Panc1 (cell line): ENCODE measurements at regions not wholly inside any gene's neighbourhood (a gene's known extent, or its start where the extent isn't known, plus 50 kb on each side); places are given as distances from the start of the nearest gene placed in this dataset.

Experiments
- ATAC-seq: fragments of 200-7000 bp; cut with Tn5 transposase; 2 replicates; pipeline ENCODE4 v1.9.1; 2020; ENCODE audit warnings: mild to moderate bottlenecking, moderate library complexity
- BruUV-seq: library from RNA; stranded (reverse); fragments of 400-500 nt; replicated peaks from 2 replicates; lab custom pipeline; 2021; lab: Mats Ljungman, UMichigan
- CTCF ChIA-PET: fragments of 300-600 bp; sonication (Branson Sonifier 250); formaldehyde crosslinking; loops from one replicate; lab custom pipeline; 2022; ENCODE audit warnings: antibody characterized with exemption; lab: Charles Lee
- POLR2A ChIA-PET: fragments of 300-600 bp; sonication (Branson Sonifier 250); formaldehyde crosslinking; loops from one replicate; lab custom pipeline; 2022; ENCODE audit warnings: antibody characterized with exemption; lab: Charles Lee
- DNase-seq: peaks from one replicate; pipeline ENCODE4 v3.0.0-alpha.2; 2010; ENCODE audit warnings: low read depth, low spot score
- H3K27ac ChIP-seq: 2 replicates; pipeline ENCODE4 v1.5.1; 2011; ENCODE audit warnings: mild to moderate bottlenecking, low read length, inconsistent platforms
- H3K27me3 ChIP-seq: fragments of 200-500 bp; sonication (Bioruptor generic); 2 replicates; pipeline ENCODE4 v1.6.0; 2014; ENCODE audit warnings: low read length, inconsistent platforms; ENCODE audit not compliant: control insufficient read depth, insufficient read depth
- H3K36me3 ChIP-seq: fragments of 200-500 bp; sonication (Bioruptor generic); 2 replicates; pipeline ENCODE4 v1.5.1; 2014; ENCODE audit warnings: inconsistent platforms, mild to moderate bottlenecking, low read length, moderate library complexity; ENCODE audit not compliant: control insufficient read depth, insufficient read depth
- H3K4me1 ChIP-seq: 2 replicates; pipeline ENCODE4 v1.5.1; 2011; ENCODE audit warnings: inconsistent platforms, mild to moderate bottlenecking, low read length, moderate library complexity; ENCODE audit not compliant: control insufficient read depth, insufficient read depth
- H3K4me3 ChIP-seq, 2 experiments: 2 replicates each; pipeline ENCODE4 v1.5.1; 2011 to 2012; ENCODE audit warnings: low read depth in 2 of 2, low read length in 2 of 2, mild to moderate bottlenecking in 2 of 2, inconsistent platforms in 1 of 2, moderate library complexity in 1 of 2
- H3K9me3 ChIP-seq: fragments of 200-500 bp; sonication (Bioruptor generic); 2 replicates; pipeline ENCODE4 v1.5.1; 2014; ENCODE audit warnings: low read depth, mild to moderate bottlenecking, inconsistent platforms, low read length, moderate library complexity; ENCODE audit not compliant: control insufficient read depth, insufficient read depth
- CTCF ChIP-seq: fragments of 450-650 bp; IDR thresholded peaks from 2 replicates; pipeline ENCODE4 v1.5.1; 2017; ENCODE audit warnings: mild to moderate bottlenecking
- POLR2AphosphoS5 ChIP-seq: IDR thresholded peaks from 2 replicates; pipeline ENCODE4 v1.6.1; 2012; ENCODE audit warnings: mild to moderate bottlenecking, low read depth, low read length, moderate library complexity
- REST ChIP-seq, 2 experiments: IDR thresholded peaks; 2 replicates each; pipeline ENCODE4 v1.6.1; 2011 to 2012; ENCODE audit warnings: low read depth in 2 of 2, control low read depth in 1 of 2, low read length in 1 of 2, mild to moderate bottlenecking in 1 of 2, moderate library complexity in 1 of 2; ENCODE audit not compliant: insufficient read depth in 1 of 2
- SIN3A ChIP-seq: IDR thresholded peaks from 2 replicates; pipeline ENCODE4 v1.6.1; 2012; ENCODE audit warnings: low read depth, mild to moderate bottlenecking, low read length, moderate library complexity, borderline replicate concordance; ENCODE audit not compliant: insufficient read depth
- TCF7L2 ChIP-seq: IDR thresholded peaks from 2 replicates; pipeline ENCODE4 v1.6.1; 2011; ENCODE audit warnings: mild to moderate bottlenecking, low read depth, low read length, inconsistent platforms
- in situ Hi-C: cut with HindIII; loops from 2 replicates; pipeline ENCODE4 v1.10.0; 2016; ENCODE audit warnings: low sequenced_read_pairs, low pct_unique_long_range_greater_than_20kb
- intact Hi-C: fragments of 100-400 bp; cut with micrococcal nuclease; formaldehyde crosslinking; loops from one replicate; pipeline ENCODE4 v1.10.0; 2022; ENCODE audit not compliant: unreplicated experiment

- ATAC-seq, result no peak
- no peak for DNase-seq
- no peak for TF ChIP-seq TCF7L2
- no peak for TF ChIP-seq CTCF
- no peak for TF ChIP-seq POLR2AphosphoS5
- H3K27me3 ChIP-seq, result peaks cover 8% of the 10 kb centered on the region
- ChIA-PET POLR2A (no interaction called here), CTCF (no interaction called here)
- no TSS peak for BruUV-seq
- H3K4me1 ChIP-seq, result no peaks in the 10 kb centered on the region
- H3K4me3 ChIP-seq, result no peak overlapping the region
- H3K9me3 ChIP-seq, result no peaks in the 10 kb centered on the region
- H3K27ac ChIP-seq, result no peak overlapping the region
- no peaks in the 10 kb centered on the region for H3K36me3 ChIP-seq
- intact Hi-C loops (no loop called here), in situ Hi-C loops (no loop called here)
These were observed 201.7 kb downstream of the RRAGC start for GRCh38 chr1:38657873-38658272.

GRCh38 chr1:38657207-38657840 lies 202.2 kb downstream of the RRAGC start:
- POLR2A ChIA-PET, result no interaction called here
- CTCF ChIA-PET, result no interaction called here
- no peak for DNase-seq
- TF ChIP-seq CTCF (no peak), REST (IDR thresholded peaks at IDR 0.05; ENCODE audit: insufficient read depth in 1 of 2, low read depth in 2 of 2, low read length in 1 of 2) (no peak), TCF7L2 (no peak), SIN3A (no peak), POLR2AphosphoS5 (no peak)
- ATAC-seq, result no peak
- H3K27me3 ChIP-seq, result peaks cover 8% of the 10 kb centered on the region
- in situ Hi-C loops (no loop called here), intact Hi-C loops (no loop called here)
- H3K4me1 ChIP-seq, result no peaks in the 10 kb centered on the region
- H3K9me3 ChIP-seq, result no peaks in the 10 kb centered on the region
- no peak overlapping the region for H3K4me3 ChIP-seq
- H3K36me3 ChIP-seq, result no peaks in the 10 kb centered on the region
- H3K27ac ChIP-seq, result no peak overlapping the region
- BruUV-seq, result no TSS peak
